OCI-LY7 (cell line): ENCODE measurements at regions not wholly inside any gene's neighbourhood (a gene's known extent, or its start where the extent isn't known, plus 50 kb on each side); places are given as distances from the start of the nearest gene placed in this dataset.

Source experiments
- BruUV-seq: library from RNA; stranded (reverse); fragments of 400-500 nt; replicated peaks from 2 replicates; lab custom pipeline; 2021; lab: Mats Ljungman, UMichigan
- CTCF ChIA-PET: fragments of 300-600 bp; sonication (Branson Sonifier 250); formaldehyde crosslinking; loops from one replicate; lab custom pipeline; 2022; ENCODE audit warnings: antibody characterized with exemption; ENCODE audit not compliant: unreplicated experiment; lab: Charles Lee
- POLR2A ChIA-PET: fragments of 300-600 bp; sonication (Branson Sonifier 250); formaldehyde crosslinking; loops from one replicate; lab custom pipeline; 2022; ENCODE audit warnings: antibody characterized with exemption; lab: Charles Lee
- DNase-seq: peaks from one replicate; pipeline ENCODE4 v3.0.0-alpha.2; 2015; ENCODE audit warnings: low spot score
- H2AFZ ChIP-seq: fragments of 200-600 bp; sonication (generic), shearing (Covaris generic); 2 replicates; pipeline ENCODE4 v1.6.1; 2014; ENCODE audit warnings: mild to moderate bottlenecking, antibody characterized with exemption, low read length, moderate library complexity
- H3K27ac ChIP-seq: fragments of 200-600 bp; sonication (generic); 2 replicates; pipeline ENCODE4 v1.5.1; 2014; ENCODE audit warnings: mixed run types, low read depth, mild to moderate bottlenecking, moderate library complexity, low read length, inconsistent platforms; ENCODE audit not compliant: poor library complexity, severe bottlenecking
- H3K36me3 ChIP-seq: fragments of 200-600 bp; sonication (generic); 2 replicates; pipeline ENCODE4 v1.6.1; 2014; ENCODE audit warnings: mild to moderate bottlenecking, antibody characterized with exemption, low read length, moderate library complexity, mixed read lengths; ENCODE audit not compliant: insufficient read depth
- H3K4me1 ChIP-seq: fragments of 200-600 bp; sonication (generic); 2 replicates; pipeline ENCODE4 v1.5.1; 2014; ENCODE audit warnings: mild to moderate bottlenecking, low read length; ENCODE audit not compliant: insufficient read depth, poor library complexity, severe bottlenecking
- H3K4me2 ChIP-seq: fragments of 200-600 bp; sonication (generic); 2 replicates; pipeline ENCODE4 v1.6.1; 2014; ENCODE audit warnings: mild to moderate bottlenecking, low read length
- H3K4me3 ChIP-seq: fragments of 200-600 bp; sonication (generic); 2 replicates; pipeline ENCODE4 v1.5.1; 2014; ENCODE audit warnings: mild to moderate bottlenecking, low read depth, low read length; ENCODE audit not compliant: poor library complexity, severe bottlenecking
- H3K79me2 ChIP-seq: fragments of 200-600 bp; sonication (generic); 2 replicates; pipeline ENCODE4 v1.6.1; 2016; ENCODE audit warnings: low read depth, mild to moderate bottlenecking, low read length, moderate library complexity, mixed read lengths; ENCODE audit not compliant: insufficient read depth
- H3K9me2 ChIP-seq: fragments of 200-600 bp; sonication (generic); 2 replicates; pipeline ENCODE4 v1.6.1; 2016; ENCODE audit warnings: mild to moderate bottlenecking, low read length, mixed read lengths; ENCODE audit not compliant: insufficient read depth
- H3K9me3 ChIP-seq: fragments of 200-600 bp; sonication (generic); 2 replicates; pipeline ENCODE4 v1.6.1; 2014; ENCODE audit warnings: mild to moderate bottlenecking, mixed run types, low read length, mixed read lengths
- H4K20me1 ChIP-seq: fragments of 200-600 bp; sonication (generic); 2 replicates; pipeline ENCODE4 v1.6.1; 2014; ENCODE audit warnings: mild to moderate bottlenecking, antibody characterized with exemption, low read length, moderate library complexity, mixed read lengths; ENCODE audit not compliant: insufficient read depth
- EZH2phosphoT487 ChIP-seq: fragments of 200-600 bp; sonication (generic); IDR thresholded peaks from 2 replicates; pipeline ENCODE4 v1.6.1; 2018; ENCODE audit warnings: low read depth, borderline replicate concordance, mild to moderate bottlenecking, mixed run types, antibody characterized with exemption, low read length, moderate library complexity, mixed read lengths
- intact Hi-C: fragments of 100-400 bp; cut with micrococcal nuclease; formaldehyde crosslinking; loops from one replicate; pipeline ENCODE4 v1.10.0; 2022; ENCODE audit not compliant: unreplicated experiment
- TF ChIP-seq, protein P1 (sequence below): fragments of 200-600 bp; sonication (generic); conservative IDR thresholded peaks from 2 replicates; pipeline ENCODE4 v1.5.1; 2014; ENCODE audit warnings: mild to moderate bottlenecking, antibody characterized with exemption, low read length, moderate library complexity, mixed read lengths

- no peaks in the 10 kb centered on the region for H3K9me3 ChIP-seq
- no peak overlapping the region for H3K4me3 ChIP-seq
- no peaks in the 10 kb centered on the region for H3K4me1 ChIP-seq
- CTCF ChIA-PET: interaction anchor here (0.6 kb wide), 1 partner anchor 283 kb away, joined by 4 read pairs; no protein-coding TSS in a partner anchor
- no TSS peak for BruUV-seq
- H3K4me2 ChIP-seq: no peak overlapping the region
- DNase-seq: no peak
- no peak overlapping the region for H2AFZ ChIP-seq
- H3K9me2 ChIP-seq: no peaks in the 10 kb centered on the region
- TF ChIP-seq EZH2phosphoT487: no peak
- TF ChIP-seq, protein P1, sequence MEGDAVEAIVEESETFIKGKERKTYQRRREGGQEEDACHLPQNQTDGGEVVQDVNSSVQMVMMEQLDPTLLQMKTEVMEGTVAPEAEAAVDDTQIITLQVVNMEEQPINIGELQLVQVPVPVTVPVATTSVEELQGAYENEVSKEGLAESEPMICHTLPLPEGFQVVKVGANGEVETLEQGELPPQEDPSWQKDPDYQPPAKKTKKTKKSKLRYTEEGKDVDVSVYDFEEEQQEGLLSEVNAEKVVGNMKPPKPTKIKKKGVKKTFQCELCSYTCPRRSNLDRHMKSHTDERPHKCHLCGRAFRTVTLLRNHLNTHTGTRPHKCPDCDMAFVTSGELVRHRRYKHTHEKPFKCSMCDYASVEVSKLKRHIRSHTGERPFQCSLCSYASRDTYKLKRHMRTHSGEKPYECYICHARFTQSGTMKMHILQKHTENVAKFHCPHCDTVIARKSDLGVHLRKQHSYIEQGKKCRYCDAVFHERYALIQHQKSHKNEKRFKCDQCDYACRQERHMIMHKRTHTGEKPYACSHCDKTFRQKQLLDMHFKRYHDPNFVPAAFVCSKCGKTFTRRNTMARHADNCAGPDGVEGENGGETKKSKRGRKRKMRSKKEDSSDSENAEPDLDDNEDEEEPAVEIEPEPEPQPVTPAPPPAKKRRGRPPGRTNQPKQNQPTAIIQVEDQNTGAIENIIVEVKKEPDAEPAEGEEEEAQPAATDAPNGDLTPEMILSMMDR: no peak
- POLR2A ChIA-PET: interaction anchor here (0.5 to 0.6 kb wide), 2 partner anchors 251 to 1137 kb away, joined by 3 read pairs; no protein-coding TSS in a partner anchor
- H3K27ac ChIP-seq: no peak overlapping the region
- intact Hi-C loops: no loop called here
- H4K20me1 ChIP-seq: no peaks in the 10 kb centered on the region
- no peaks in the 10 kb centered on the region for H3K79me2 ChIP-seq
- no peaks in the 10 kb centered on the region for H3K36me3 ChIP-seq
Observed at GRCh38 chr7:36034020-36034419, 119.0 kb upstream of the EEPD1 start.

DNA sequence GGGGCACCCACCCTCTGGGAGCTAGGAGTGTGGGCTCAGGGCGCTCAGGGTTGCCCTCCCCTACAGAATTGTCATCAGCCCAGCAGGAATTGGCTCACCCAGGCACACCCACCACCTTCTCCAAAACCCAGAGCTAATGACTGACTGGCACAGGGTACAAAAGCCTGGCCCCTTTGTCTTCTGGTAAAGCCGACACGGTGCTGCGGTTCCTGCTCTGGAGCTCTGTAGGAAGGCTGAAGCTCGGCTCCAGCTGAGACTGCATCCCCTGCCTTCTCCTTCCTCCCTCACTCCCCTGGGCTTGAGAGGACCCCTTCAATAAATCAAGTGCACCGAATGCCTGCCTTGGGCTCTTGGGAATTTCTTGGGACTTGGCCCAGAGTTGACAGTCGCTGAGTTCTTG, 117.9 kb upstream of the EEPD1 start:
- POLR2A ChIA-PET: interaction anchor here (0.7 to 1.0 kb wide), 2 partner anchors 9 to 15 kb away, joined by 3 read pairs; no protein-coding TSS in a partner anchor
- Histone ChIP-seq H3K36me3 (no peaks in the 10 kb centered on the region), H3K4me3 (no peak overlapping the region), H3K27ac (no peak overlapping the region), H3K4me1 (no peaks in the 10 kb centered on the region), H4K20me1 (no peaks in the 10 kb centered on the region), H3K9me2 (no peaks in the 10 kb centered on the region), H3K4me2 (no peak overlapping the region), H2AFZ (no peak overlapping the region), H3K9me3 (no peaks in the 10 kb centered on the region), H3K79me2 (no peaks in the 10 kb centered on the region)
- DNase-seq: no peak
- TF ChIP-seq, protein P1: no peak
- no peak for TF ChIP-seq EZH2phosphoT487
- intact Hi-C loops: no loop called here
- CTCF ChIA-PET: interaction anchor here (0.5 kb wide), 1 partner anchor 75 kb away, joined by 3 read pairs; no protein-coding TSS in a partner anchor
- BruUV-seq: no TSS peak

- no peak overlapping the region for H3K4me3 ChIP-seq
- H4K20me1 ChIP-seq: no peaks in the 10 kb centered on the region
- ChIA-PET POLR2A (interaction anchor here (0.6 to 1.0 kb wide), 4 partner anchors 29 to 379 kb away, joined by 3 to 6 read pairs (median 4); no protein-coding TSS in a partner anchor), CTCF (no interaction called here)
- no peak overlapping the region for H3K4me2 ChIP-seq
- H3K27ac ChIP-seq: no peak overlapping the region
- no peaks in the 10 kb centered on the region for H3K9me3 ChIP-seq
- TF ChIP-seq, protein P1: no peak
- TF ChIP-seq EZH2phosphoT487: no peak
- no peaks in the 10 kb centered on the region for H3K4me1 ChIP-seq
- no peaks in the 10 kb centered on the region for H3K79me2 ChIP-seq
- H3K9me2 ChIP-seq: no peaks in the 10 kb centered on the region
- BruUV-seq: no TSS peak
- H2AFZ ChIP-seq: no peak overlapping the region
- no peak for DNase-seq
- H3K36me3 ChIP-seq: no peaks in the 10 kb centered on the region
- intact Hi-C loops: no loop called here
Observed at GRCh38 chr7:36036590-36036989, 116.5 kb upstream of the EEPD1 start.
